ENCODE measurements at regions not wholly inside any gene's neighbourhood (a gene's known extent, or its start where the extent isn't known, plus 50 kb on each side); places are given as distances from the start of the nearest gene placed in this dataset.
A peak's percentile ranks its signal among the peaks of the same experiment; 100 is the strongest.

DNA sequence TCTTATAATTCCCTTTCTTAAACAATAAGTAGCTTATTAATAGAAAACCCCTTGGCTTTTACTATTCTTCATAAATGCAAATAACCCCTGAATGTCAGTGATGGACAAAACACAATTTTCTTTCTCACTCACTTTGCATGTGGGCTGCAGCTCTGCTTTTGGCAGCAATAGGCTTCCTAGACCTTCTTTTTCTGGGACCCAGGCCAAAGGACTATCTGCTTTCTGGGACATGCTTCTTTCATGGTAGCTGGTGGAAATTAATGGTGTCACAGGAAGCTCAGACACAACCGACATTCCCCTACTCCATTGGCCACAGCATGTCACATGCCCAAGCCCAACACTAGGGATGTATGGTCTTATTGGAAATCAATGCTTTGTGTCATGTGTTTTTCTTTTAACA, 134.3 kb upstream of the MDFIC start:
- peaks cover 60% of the 10 kb centered on the region for H3K4me1 Mint-ChIP-seq (ENCODE audit: low read depth)
- no peak for DNase-seq (ENCODE audit: low spot score)
- peak overlapping the region; percentile 56 for H3K27ac Mint-ChIP-seq
- no peaks in the 10 kb centered on the region for H3K27me3 Mint-ChIP-seq (ENCODE audit: low read depth)
- peaks cover 13% of the 10 kb centered on the region for H3K9me3 Mint-ChIP-seq
- intact Hi-C loops (cut with micrococcal nuclease), result no loop called here
- H3K4me3 Mint-ChIP-seq (ENCODE audit: low read depth), result no peak overlapping the region
- H3K36me3 Mint-ChIP-seq (ENCODE audit: low read depth), result peaks cover 10% of the 10 kb centered on the region

DNA sequence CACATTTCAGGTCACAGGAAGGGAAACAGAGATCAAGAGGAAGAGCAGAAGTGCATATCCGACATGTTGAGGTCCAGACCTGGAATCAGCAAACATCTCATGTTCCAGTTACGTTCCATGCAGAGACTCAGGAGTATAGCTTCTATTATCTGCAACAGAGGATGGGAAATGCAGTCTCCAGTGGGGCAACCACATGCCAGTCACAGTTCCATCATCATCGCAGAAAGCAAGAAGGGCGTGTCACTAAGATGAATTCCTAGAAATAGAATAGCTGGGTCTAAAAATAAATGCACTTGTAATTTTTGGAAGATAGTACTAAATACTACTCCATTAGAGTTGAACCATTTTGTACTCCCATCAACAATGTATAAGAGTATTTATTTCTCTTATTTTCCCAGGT, 133.2 kb upstream of the MDFIC start:
- DNase-seq (ENCODE audit: low spot score), result no peak
- intact Hi-C loops (cut with micrococcal nuclease), result no loop called here
- no peak overlapping the region for H3K4me3 Mint-ChIP-seq (ENCODE audit: low read depth)
- H3K27me3 Mint-ChIP-seq (ENCODE audit: low read depth), result no peaks in the 10 kb centered on the region
- peak overlapping the region; percentile 85 for H3K27ac Mint-ChIP-seq
- peaks cover 10% of the 10 kb centered on the region for H3K36me3 Mint-ChIP-seq (ENCODE audit: low read depth)
- H3K9me3 Mint-ChIP-seq, result peaks cover 13% of the 10 kb centered on the region
- H3K4me1 Mint-ChIP-seq (ENCODE audit: low read depth), result peaks cover 61% of the 10 kb centered on the region

DNA sequence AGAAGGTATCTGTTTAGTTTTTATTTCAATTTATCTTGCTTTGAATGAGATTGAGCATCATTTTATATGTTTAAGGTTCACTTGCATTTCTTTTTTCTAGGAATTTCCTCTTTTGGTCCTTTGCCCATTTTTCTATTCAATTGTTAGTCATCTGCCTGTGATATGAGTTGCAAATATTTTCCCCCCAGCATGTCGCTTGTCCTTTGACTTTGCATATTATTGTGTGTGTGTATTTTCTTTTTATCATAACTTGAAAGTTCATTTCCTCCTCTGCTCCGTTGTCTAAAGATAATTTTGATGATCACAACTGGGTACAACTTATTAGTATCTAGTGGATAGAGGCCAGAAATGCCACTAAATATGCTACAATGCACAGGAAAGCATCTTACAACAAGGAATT, 132.7 kb upstream of the MDFIC start:
- Mint-ChIP-seq H3K27me3 (ENCODE audit: low read depth) (no peaks in the 10 kb centered on the region), H3K4me3 (ENCODE audit: low read depth) (no peak overlapping the region), H3K4me1 (ENCODE audit: low read depth) (peaks cover 61% of the 10 kb centered on the region), H3K9me3 (peaks cover 13% of the 10 kb centered on the region), H3K27ac (peak overlapping the region; percentile 85), H3K36me3 (ENCODE audit: low read depth) (peaks cover 10% of the 10 kb centered on the region)
- intact Hi-C loops (cut with micrococcal nuclease), result no loop called here
- no peak for DNase-seq (ENCODE audit: low spot score)

DNA sequence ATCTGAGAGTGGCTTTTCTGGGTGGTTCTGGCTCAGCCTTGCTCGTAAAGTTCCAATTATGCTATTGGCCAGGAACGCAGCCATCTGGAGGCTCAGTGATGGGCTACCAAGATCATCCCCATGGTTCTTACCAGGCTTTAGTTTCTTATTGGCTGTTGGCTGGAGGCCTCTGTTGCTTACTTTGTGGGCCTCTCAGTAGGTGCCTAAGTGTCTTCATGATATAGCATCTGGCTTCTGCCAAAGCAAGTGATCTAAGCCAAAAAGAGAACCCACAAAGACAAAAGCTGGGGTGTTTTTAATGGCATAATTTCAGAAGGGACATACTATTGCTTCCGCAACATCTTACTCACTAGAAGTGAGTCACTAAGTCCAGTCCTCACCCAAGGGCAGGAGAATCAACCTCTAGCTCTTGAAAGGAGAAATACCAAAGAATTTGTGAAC, 132.0 kb upstream of the MDFIC start:
- Mint-ChIP-seq H3K27me3 (ENCODE audit: low read depth) (no peaks in the 10 kb centered on the region), H3K36me3 (ENCODE audit: low read depth) (peaks cover 10% of the 10 kb centered on the region), H3K9me3 (peaks cover 16% of the 10 kb centered on the region), H3K4me1 (ENCODE audit: low read depth) (peaks cover 62% of the 10 kb centered on the region), H3K4me3 (ENCODE audit: low read depth) (no peak overlapping the region), H3K27ac (peak overlapping the region; percentile 85)
- intact Hi-C loops (cut with micrococcal nuclease), result loop anchor here (1.0 to 2.0 kb wide), 2 partner anchors 9 to 71 kb away; no protein-coding TSS in a partner anchor
- DNase-seq (ENCODE audit: low spot score), result no peak

DNA sequence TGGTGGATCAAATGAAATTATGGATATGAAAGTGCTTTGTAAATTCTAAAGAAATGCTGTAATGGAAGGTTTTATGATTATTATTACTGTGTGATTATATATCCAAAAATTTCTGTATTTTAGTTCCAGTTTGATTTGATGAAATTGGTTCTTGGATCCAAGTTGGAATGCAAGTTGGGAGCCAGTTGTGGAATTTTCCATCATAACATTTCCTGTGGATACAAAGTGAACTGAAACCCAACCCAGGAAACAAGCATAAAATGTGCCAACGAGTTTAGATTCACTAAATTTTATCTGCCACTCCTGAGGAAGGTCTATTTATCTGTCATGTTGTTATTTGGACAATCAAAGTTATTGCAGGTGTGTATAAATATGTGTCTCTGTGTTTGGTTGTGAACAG, 131.4 kb upstream of the MDFIC start:
- H3K4me1 Mint-ChIP-seq (ENCODE audit: low read depth), result peaks cover 62% of the 10 kb centered on the region
- H3K9me3 Mint-ChIP-seq, result peaks cover 16% of the 10 kb centered on the region
- H3K27me3 Mint-ChIP-seq (ENCODE audit: low read depth), result no peaks in the 10 kb centered on the region
- intact Hi-C loops (cut with micrococcal nuclease), result loop anchor here (1.0 to 2.0 kb wide), 2 partner anchors 9 to 72 kb away; no protein-coding TSS in a partner anchor
- no peak for DNase-seq (ENCODE audit: low spot score)
- peak overlapping the region; percentile 85 for H3K27ac Mint-ChIP-seq
- peaks cover 10% of the 10 kb centered on the region for H3K36me3 Mint-ChIP-seq (ENCODE audit: low read depth)
- no peak overlapping the region for H3K4me3 Mint-ChIP-seq (ENCODE audit: low read depth)

DNA sequence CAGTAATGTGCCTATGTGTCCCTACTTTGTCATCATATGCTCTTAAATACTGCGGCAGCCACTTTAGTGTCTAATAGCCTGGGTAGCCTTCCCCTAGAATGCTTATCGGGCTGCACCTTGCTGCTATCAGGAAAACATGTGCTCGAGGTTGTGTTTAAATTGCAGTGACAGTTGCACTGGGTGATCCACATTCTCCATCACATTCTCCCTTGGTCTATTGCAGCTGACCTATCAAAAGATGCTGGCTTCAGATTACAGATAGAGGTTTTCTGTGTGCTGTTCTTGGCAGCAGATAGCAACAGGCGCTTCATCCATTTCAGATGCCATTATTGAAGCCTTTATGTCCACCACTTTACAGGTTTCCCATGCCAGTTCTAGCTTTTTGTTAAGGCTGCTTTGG, 130.1 kb upstream of the MDFIC start:
- Mint-ChIP-seq H3K4me1 (ENCODE audit: low read depth) (peaks cover 65% of the 10 kb centered on the region), H3K36me3 (ENCODE audit: low read depth) (peaks cover 10% of the 10 kb centered on the region), H3K27me3 (ENCODE audit: low read depth) (no peaks in the 10 kb centered on the region), H3K4me3 (ENCODE audit: low read depth) (no peak overlapping the region), H3K9me3 (peaks cover 12% of the 10 kb centered on the region), H3K27ac (peak overlapping the region; percentile 62)
- DNase-seq (ENCODE audit: low spot score), result no peak
- intact Hi-C loops (cut with micrococcal nuclease), result loop anchor here (2.0 kb wide), 1 partner anchor 73 kb away; no protein-coding TSS in a partner anchor

DNA sequence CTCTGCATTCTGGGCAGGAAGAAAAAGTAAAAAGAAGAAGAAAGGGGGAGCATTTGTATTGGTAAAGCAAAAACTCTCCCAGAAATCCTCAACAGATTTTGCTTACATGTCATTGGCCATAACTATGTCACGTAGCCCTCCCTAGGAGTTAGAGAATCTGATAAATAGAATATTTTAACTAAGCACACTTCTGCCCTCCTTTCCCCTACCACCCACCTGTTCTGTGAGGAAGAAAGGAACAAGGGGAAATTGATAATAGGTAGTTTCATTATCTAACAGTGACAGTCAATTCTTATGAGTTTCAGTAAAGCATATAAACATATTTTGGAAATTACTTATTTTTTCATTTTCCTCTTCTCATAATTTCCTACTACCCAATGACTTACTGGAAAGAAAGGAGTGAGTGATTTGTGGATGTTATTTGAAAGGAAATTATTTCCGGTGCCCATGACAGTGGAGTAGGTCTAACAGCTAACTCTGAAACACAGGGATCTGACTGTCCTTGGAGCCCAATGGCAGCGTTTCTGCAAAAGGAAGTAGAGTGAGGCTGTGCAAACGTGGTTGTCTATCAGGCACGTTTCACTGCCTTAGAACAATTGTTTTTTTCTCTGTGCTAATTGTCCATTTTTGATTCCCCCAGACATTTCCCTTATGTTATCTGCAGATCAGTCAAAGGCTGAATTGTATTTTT, 128.6 kb upstream of the MDFIC start:
- peak overlapping the region; percentile 86 for H3K27ac Mint-ChIP-seq

DNA sequence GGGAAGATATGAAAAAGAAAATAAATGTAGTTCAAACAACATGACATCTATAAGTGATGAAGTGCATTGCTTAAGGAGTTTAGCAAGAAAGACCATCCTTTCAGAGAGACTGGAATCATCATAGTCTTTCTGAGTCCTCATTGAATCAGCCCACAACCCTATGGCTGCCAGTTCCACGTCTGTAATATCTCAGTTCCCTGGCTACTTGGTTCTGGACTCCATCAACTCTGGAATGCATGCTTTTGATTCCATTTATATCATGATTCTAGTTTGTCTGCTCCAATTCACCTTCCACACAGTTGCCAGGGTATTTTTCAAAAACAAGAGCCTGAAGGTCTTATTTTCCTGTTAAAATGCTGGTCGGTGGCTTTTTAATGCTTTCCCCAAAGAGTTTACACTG, 126.4 kb upstream of the MDFIC start:
- Mint-ChIP-seq H3K4me1 (ENCODE audit: low read depth) (peaks cover 67% of the 10 kb centered on the region), H3K36me3 (ENCODE audit: low read depth) (peaks cover 10% of the 10 kb centered on the region), H3K9me3 (peaks cover 3% of the 10 kb centered on the region), H3K27ac (peak overlapping the region; percentile 80), H3K4me3 (ENCODE audit: low read depth) (no peak overlapping the region), H3K27me3 (ENCODE audit: low read depth) (no peaks in the 10 kb centered on the region)
- intact Hi-C loops (cut with micrococcal nuclease), result no loop called here
- no peak for DNase-seq (ENCODE audit: low spot score)

More for the DNA sequence above, 128.6 kb upstream of the MDFIC start:
- no peaks in the 10 kb centered on the region for H3K27me3 Mint-ChIP-seq (ENCODE audit: low read depth)
- peaks cover 12% of the 10 kb centered on the region for H3K9me3 Mint-ChIP-seq
- intact Hi-C loops (cut with micrococcal nuclease), result loop anchor here (1.0 kb wide), 3 partner anchors 9 to 40 kb away; no protein-coding TSS in a partner anchor
- peaks cover 66% of the 10 kb centered on the region for H3K4me1 Mint-ChIP-seq (ENCODE audit: low read depth)
- DNase-seq (ENCODE audit: low spot score), result no peak
- H3K4me3 Mint-ChIP-seq (ENCODE audit: low read depth), result no peak overlapping the region
- peaks cover 13% of the 10 kb centered on the region for H3K36me3 Mint-ChIP-seq (ENCODE audit: low read depth)

DNA sequence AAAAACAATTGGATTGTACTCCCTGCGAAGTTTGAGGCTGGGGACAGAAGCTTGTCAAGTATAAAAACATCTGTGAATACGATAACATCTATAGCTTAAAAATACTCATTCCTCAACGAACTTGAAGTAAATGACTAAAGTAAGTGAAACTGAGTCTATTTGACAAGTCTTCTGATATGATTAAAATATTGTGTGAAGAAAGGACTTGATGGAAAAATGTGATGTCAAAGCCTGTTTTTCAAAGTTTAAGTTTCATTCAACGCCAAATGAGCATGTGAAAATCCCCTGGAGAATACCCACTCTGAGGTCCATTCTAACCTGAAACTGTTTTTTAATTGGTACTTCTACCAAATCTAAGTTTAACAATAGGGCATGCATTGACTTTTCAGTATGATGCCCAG, 122.3 kb upstream of the MDFIC start:
- Mint-ChIP-seq H3K9me3 (peaks cover under 1% of the 10 kb centered on the region), H3K27me3 (ENCODE audit: low read depth) (no peaks in the 10 kb centered on the region), H3K27ac (peak overlapping the region; percentile 95), H3K36me3 (ENCODE audit: low read depth) (peaks cover 19% of the 10 kb centered on the region), H3K4me3 (ENCODE audit: low read depth) (no peak overlapping the region), H3K4me1 (ENCODE audit: low read depth) (peaks cover 58% of the 10 kb centered on the region)
- intact Hi-C loops (cut with micrococcal nuclease), result loop anchor here (1.0 kb wide), 2 partner anchors 9 to 117 kb away; no protein-coding TSS in a partner anchor
- DNase-seq (ENCODE audit: low spot score), result no peak

DNA sequence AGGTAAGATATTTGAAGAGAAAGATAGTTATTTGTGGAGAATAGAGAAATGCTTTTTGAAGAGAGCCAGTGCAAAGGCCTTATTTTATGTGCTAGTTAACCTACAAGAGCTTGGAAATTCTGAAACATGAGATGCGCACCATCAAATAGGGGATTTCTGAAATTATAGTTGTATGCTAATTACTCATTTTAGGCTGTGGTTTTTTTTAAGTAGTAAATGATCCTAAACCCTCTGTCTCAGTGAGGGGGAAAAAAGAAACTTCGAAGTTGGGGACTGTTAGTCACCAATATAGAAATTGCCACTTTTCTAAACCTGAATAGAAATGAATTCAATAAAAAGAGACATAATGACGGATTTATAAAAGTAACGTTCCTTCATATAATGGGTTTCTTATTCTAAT, 119.3 kb upstream of the MDFIC start:
- H3K36me3 Mint-ChIP-seq (ENCODE audit: low read depth), result peaks cover 20% of the 10 kb centered on the region
- H3K9me3 Mint-ChIP-seq, result no peaks in the 10 kb centered on the region
- no peaks in the 10 kb centered on the region for H3K27me3 Mint-ChIP-seq (ENCODE audit: low read depth)
- no peak for DNase-seq (ENCODE audit: low spot score)
- H3K4me3 Mint-ChIP-seq (ENCODE audit: low read depth), result no peak overlapping the region
- intact Hi-C loops (cut with micrococcal nuclease), result loop anchor here (1.0 to 2.0 kb wide), 6 partner anchors 9 to 84 kb away; no protein-coding TSS in a partner anchor
- peak overlapping the region; percentile 95 for H3K27ac Mint-ChIP-seq
- H3K4me1 Mint-ChIP-seq (ENCODE audit: low read depth), result peaks cover 48% of the 10 kb centered on the region

DNA sequence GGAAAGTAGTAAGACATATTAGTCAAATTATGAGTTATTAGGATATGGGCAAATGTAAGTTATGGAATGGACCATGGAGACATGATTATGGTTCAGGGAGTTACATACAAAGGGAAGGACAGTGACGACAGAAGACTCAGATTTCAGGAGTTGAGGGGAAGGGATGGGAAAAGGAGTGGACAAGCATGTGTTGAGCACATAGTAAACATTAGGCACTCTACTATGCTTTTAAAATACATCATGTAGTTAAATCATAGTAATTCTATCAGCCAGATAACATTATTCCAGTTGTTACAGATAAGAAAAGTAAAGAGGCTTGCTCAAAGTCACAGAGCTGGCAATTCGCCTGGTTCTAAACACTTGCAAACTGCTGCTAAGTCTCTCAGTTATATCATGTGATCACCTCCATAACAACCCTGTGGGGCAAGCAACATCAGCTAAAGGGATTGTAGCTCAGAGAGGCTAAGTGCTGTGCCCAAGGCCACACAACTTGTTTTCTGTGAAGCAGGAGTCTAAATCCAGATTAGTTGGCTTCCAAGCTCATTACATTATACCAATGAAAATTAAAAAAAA, 115.2 kb upstream of the MDFIC start:
- H3K36me3 Mint-ChIP-seq (ENCODE audit: low read depth), result peaks cover 15% of the 10 kb centered on the region
- peaks cover 27% of the 10 kb centered on the region for H3K4me1 Mint-ChIP-seq (ENCODE audit: low read depth)
- H3K9me3 Mint-ChIP-seq, result no peaks in the 10 kb centered on the region
- no peak for DNase-seq (ENCODE audit: low spot score)
- no peaks in the 10 kb centered on the region for H3K27me3 Mint-ChIP-seq (ENCODE audit: low read depth)
- intact Hi-C loops (cut with micrococcal nuclease), result no loop called here
- no peak overlapping the region for H3K4me3 Mint-ChIP-seq (ENCODE audit: low read depth)
- no peak overlapping the region for H3K27ac Mint-ChIP-seq

DNA sequence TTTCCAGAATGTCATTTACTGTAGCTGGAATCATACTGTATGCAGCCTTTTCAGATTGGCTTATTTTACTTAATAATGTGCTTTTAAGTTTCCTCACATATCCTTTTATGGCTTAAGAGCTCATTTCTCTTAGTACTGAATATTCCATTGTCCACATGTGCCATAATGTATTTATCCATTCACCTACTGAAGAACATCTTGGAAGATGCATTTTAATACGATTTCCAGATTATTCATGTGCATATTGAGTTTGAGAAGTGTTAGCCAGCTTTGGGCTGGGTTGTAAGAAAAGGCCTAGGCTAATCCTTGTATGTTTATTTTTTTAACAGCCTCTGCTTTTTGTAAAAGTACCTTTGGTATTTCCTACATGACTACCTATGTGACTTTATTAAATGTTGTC, 109.3 kb upstream of the MDFIC start:
- H3K4me1 Mint-ChIP-seq (ENCODE audit: low read depth), result peaks cover 29% of the 10 kb centered on the region
- H3K27ac Mint-ChIP-seq, result peak overlapping the region; percentile 59
- intact Hi-C loops (cut with micrococcal nuclease), result no loop called here
- no peak overlapping the region for H3K4me3 Mint-ChIP-seq (ENCODE audit: low read depth)
- H3K27me3 Mint-ChIP-seq (ENCODE audit: low read depth), result no peaks in the 10 kb centered on the region
- DNase-seq (ENCODE audit: low spot score), result no peak
- H3K36me3 Mint-ChIP-seq (ENCODE audit: low read depth), result peaks cover 15% of the 10 kb centered on the region
- H3K9me3 Mint-ChIP-seq, result peaks cover 11% of the 10 kb centered on the region

DNA sequence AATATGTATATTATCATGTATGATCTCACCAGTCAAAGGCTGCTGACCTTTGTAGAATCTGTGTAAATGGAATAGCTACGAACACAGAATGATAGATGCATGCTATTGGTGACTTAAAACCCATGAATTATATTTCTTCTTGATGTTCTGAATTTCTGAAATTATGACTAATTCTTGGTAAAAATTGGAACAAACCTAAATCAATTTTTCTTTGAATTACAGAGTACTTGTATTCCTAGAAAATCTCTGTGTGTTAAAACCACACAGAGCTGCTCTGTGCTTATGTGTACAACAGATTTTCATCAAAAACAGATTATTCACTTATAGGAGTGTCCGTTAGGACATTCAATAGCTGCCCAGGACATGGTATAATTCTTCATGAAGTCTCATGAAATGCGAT, 108.3 kb upstream of the MDFIC start:
- H3K27me3 Mint-ChIP-seq (ENCODE audit: low read depth), result no peaks in the 10 kb centered on the region
- DNase-seq (ENCODE audit: low spot score), result no peak
- peak overlapping the region; percentile 61 for H3K27ac Mint-ChIP-seq

More for the DNA sequence above, 108.3 kb upstream of the MDFIC start:
- Mint-ChIP-seq H3K4me1 (ENCODE audit: low read depth) (peaks cover 35% of the 10 kb centered on the region), H3K36me3 (ENCODE audit: low read depth) (peaks cover 18% of the 10 kb centered on the region), H3K4me3 (ENCODE audit: low read depth) (no peak overlapping the region), H3K9me3 (peaks cover 11% of the 10 kb centered on the region)
- intact Hi-C loops (cut with micrococcal nuclease), result loop anchor here (1.0 kb wide), 1 partner anchor 11 kb away; no protein-coding TSS in a partner anchor

Data from activated T-helper 2 cell treated with anti-CD3 and anti-CD28 coated beads, Interferon-gamma antibody, Interleukin-2, Interleukin-4, amounts not matched to agents 10 μg/mL and 5 μg/mL and 100 μg/mL, durations not matched to agents 14 hours and 24 hours and 36 hours (primary cell).